ENCODE measurements at regions not wholly inside any gene's neighbourhood (a gene's known extent, or its start where the extent isn't known, plus 50 kb on each side); places are given as distances from the start of the nearest gene placed in this dataset.

- H3K4me3 ChIP-seq (ENCODE audit: low read depth, low read length) = no peak overlapping the region
- no peak overlapping the region for H2AFZ ChIP-seq
- H3K4me2 ChIP-seq (ENCODE audit: low read length) = no peak overlapping the region
- H3K27me3 ChIP-seq (ENCODE audit: control insufficient read depth, insufficient read depth, low read length) = no peaks in the 10 kb centered on the region
- H3K9ac ChIP-seq = no peak overlapping the region
- H3K9me3 ChIP-seq (ENCODE audit: control insufficient read depth, low read length) = no peaks in the 10 kb centered on the region
- H3K79me2 ChIP-seq = no peaks in the 10 kb centered on the region
- no peak for TF ChIP-seq CTCF (IDR thresholded peaks at IDR 0.05)
- no peak overlapping the region for H3K27ac ChIP-seq
- H3K36me3 ChIP-seq (ENCODE audit: control insufficient read depth, insufficient read depth, low read length) = no peaks in the 10 kb centered on the region
- no peaks in the 10 kb centered on the region for H3K4me1 ChIP-seq
These were observed 1674.9 kb upstream of the PCDH20 start for GRCh38 chr13:63090524-63090923.

GRCh38 chr13:63088226-63088625, 1672.6 kb upstream of the PCDH20 start:
- H3K36me3 ChIP-seq (ENCODE audit: control insufficient read depth, insufficient read depth, low read length) = no peaks in the 10 kb centered on the region
- no peaks in the 10 kb centered on the region for H3K79me2 ChIP-seq
- TF ChIP-seq CTCF (IDR thresholded peaks at IDR 0.05) = no peak
- no peak overlapping the region for H3K4me2 ChIP-seq (ENCODE audit: low read length)
- no peak overlapping the region for H3K4me3 ChIP-seq (ENCODE audit: low read depth, low read length)
- H3K9ac ChIP-seq = no peak overlapping the region
- no peak overlapping the region for H3K27ac ChIP-seq
- H3K27me3 ChIP-seq (ENCODE audit: control insufficient read depth, insufficient read depth, low read length) = no peaks in the 10 kb centered on the region
- H2AFZ ChIP-seq = no peak overlapping the region
- H3K9me3 ChIP-seq (ENCODE audit: control insufficient read depth, low read length) = no peaks in the 10 kb centered on the region
- H3K4me1 ChIP-seq = no peaks in the 10 kb centered on the region

- Histone ChIP-seq H2AFZ (no peak overlapping the region), H3K9ac (no peak overlapping the region), H3K27me3 (ENCODE audit: control insufficient read depth, insufficient read depth, low read length) (no peaks in the 10 kb centered on the region), H3K4me1 (no peaks in the 10 kb centered on the region), H3K4me3 (ENCODE audit: low read depth, low read length) (no peak overlapping the region), H3K36me3 (ENCODE audit: control insufficient read depth, insufficient read depth, low read length) (no peaks in the 10 kb centered on the region), H3K27ac (no peak overlapping the region), H3K9me3 (ENCODE audit: control insufficient read depth, low read length) (no peaks in the 10 kb centered on the region), H3K79me2 (no peaks in the 10 kb centered on the region), H3K4me2 (ENCODE audit: low read length) (no peak overlapping the region)
- TF ChIP-seq CTCF (IDR thresholded peaks at IDR 0.05) = no peak
These were observed 1670.6 kb upstream of the PCDH20 start for GRCh38 chr13:63086286-63086685.

GRCh38 chr13:63085851-63086250, 1670.2 kb upstream of the PCDH20 start:
- H3K27ac ChIP-seq = no peak overlapping the region
- no peak overlapping the region for H3K9ac ChIP-seq
- no peaks in the 10 kb centered on the region for H3K36me3 ChIP-seq (ENCODE audit: control insufficient read depth, insufficient read depth, low read length)
- no peaks in the 10 kb centered on the region for H3K4me1 ChIP-seq
- H3K4me3 ChIP-seq (ENCODE audit: low read depth, low read length) = no peak overlapping the region
- no peak for TF ChIP-seq CTCF (IDR thresholded peaks at IDR 0.05)
- H2AFZ ChIP-seq = no peak overlapping the region
- H3K9me3 ChIP-seq (ENCODE audit: control insufficient read depth, low read length) = no peaks in the 10 kb centered on the region
- H3K4me2 ChIP-seq (ENCODE audit: low read length) = no peak overlapping the region
- no peaks in the 10 kb centered on the region for H3K79me2 ChIP-seq
- no peaks in the 10 kb centered on the region for H3K27me3 ChIP-seq (ENCODE audit: control insufficient read depth, insufficient read depth, low read length)

- H3K4me1 ChIP-seq = no peaks in the 10 kb centered on the region
- H3K27me3 ChIP-seq (ENCODE audit: control insufficient read depth, insufficient read depth, low read length) = no peaks in the 10 kb centered on the region
- H3K4me3 ChIP-seq (ENCODE audit: low read depth, low read length) = no peak overlapping the region
- no peaks in the 10 kb centered on the region for H3K9me3 ChIP-seq (ENCODE audit: control insufficient read depth, low read length)
- H3K36me3 ChIP-seq (ENCODE audit: control insufficient read depth, insufficient read depth, low read length) = no peaks in the 10 kb centered on the region
- no peak overlapping the region for H3K4me2 ChIP-seq (ENCODE audit: low read length)
- no peak for TF ChIP-seq CTCF (IDR thresholded peaks at IDR 0.05)
- no peak overlapping the region for H3K27ac ChIP-seq
- H3K9ac ChIP-seq = no peak overlapping the region
- H3K79me2 ChIP-seq = no peaks in the 10 kb centered on the region
- H2AFZ ChIP-seq = no peak overlapping the region
These were observed 1665.9 kb upstream of the PCDH20 start for GRCh38 chr13:63081400-63082014.

Measured in parathyroid adenoma (tissue), 2 donors.